Trophoblast cell (in vitro differentiated cells and primary cell): ENCODE measurements at regions not wholly inside any gene's neighbourhood (a gene's known extent, or its start where the extent isn't known, plus 50 kb on each side); places are given as distances from the start of the nearest gene placed in this dataset.

Experiments
- DNase-seq, 2 donors: peaks; one replicate each; pipeline ENCODE4 v3.0.0-alpha.2; 2016
- H2AFZ ChIP-seq: 2 replicates; pipeline ENCODE4 v1.6.1; 2013; ENCODE audit warnings: low read length, moderate library complexity, mild to moderate bottlenecking; ENCODE audit not compliant: insufficient read depth, poor library complexity
- H2AK5ac ChIP-seq: 2 replicates; pipeline ENCODE4 v1.6.1; 2013; ENCODE audit warnings: mild to moderate bottlenecking, low read length
- H2BK120ac ChIP-seq: 2 replicates; pipeline ENCODE4 v1.6.1; 2013; ENCODE audit warnings: low read length, mild to moderate bottlenecking, moderate library complexity; ENCODE audit not compliant: insufficient read depth, poor library complexity
- H2BK12ac ChIP-seq: 2 replicates; pipeline ENCODE4 v1.6.1; 2013; ENCODE audit warnings: mild to moderate bottlenecking, low read length, moderate library complexity
- H2BK5ac ChIP-seq: 2 replicates; pipeline ENCODE4 v1.6.1; 2013; ENCODE audit warnings: low read length, low read depth, moderate library complexity, mild to moderate bottlenecking; ENCODE audit not compliant: poor library complexity
- H3K14ac ChIP-seq: 2 replicates; pipeline ENCODE4 v1.6.1; 2013; ENCODE audit warnings: mild to moderate bottlenecking, low read length
- H3K18ac ChIP-seq: 2 replicates; pipeline ENCODE4 v1.6.1; 2013; ENCODE audit warnings: mild to moderate bottlenecking, low read length
- H3K23ac ChIP-seq: 2 replicates; pipeline ENCODE4 v1.6.1; 2013; ENCODE audit warnings: low read length
- H3K27ac ChIP-seq: 2 replicates; pipeline ENCODE4 v1.5.1; 2013; ENCODE audit warnings: low read depth, mild to moderate bottlenecking, inconsistent platforms, low read length, moderate library complexity
- H3K27me3 ChIP-seq: 2 replicates; pipeline ENCODE4 v1.6.1; 2013; ENCODE audit warnings: inconsistent platforms, mild to moderate bottlenecking, low read length, moderate library complexity; ENCODE audit not compliant: insufficient read depth
- H3K36me3 ChIP-seq, 2 experiments: 1 replicate in 1 of 2; 2 replicates in 1 of 2; pipeline ENCODE4 v1.6.1; 2013; ENCODE audit warnings: low read length in 2 of 2, mild to moderate bottlenecking in 2 of 2, moderate library complexity in 1 of 2; ENCODE audit not compliant: insufficient read depth in 2 of 2, control insufficient read depth in 1 of 2
- H3K4ac ChIP-seq: 2 replicates; pipeline ENCODE4 v1.6.1; 2013; ENCODE audit warnings: low read depth, mild to moderate bottlenecking, low read length, moderate library complexity
- H3K4me1 ChIP-seq, 2 experiments: 1 replicate in 1 of 2; 2 replicates in 1 of 2; pipeline ENCODE4 v1.6.1; 2013; ENCODE audit warnings: low read length in 2 of 2, mild to moderate bottlenecking in 2 of 2, moderate library complexity in 1 of 2; ENCODE audit not compliant: insufficient read depth in 2 of 2, control insufficient read depth in 1 of 2
- H3K4me2 ChIP-seq: 2 replicates; pipeline ENCODE4 v1.6.1; 2013; ENCODE audit warnings: inconsistent platforms, mild to moderate bottlenecking, low read length, moderate library complexity
- H3K4me3 ChIP-seq: 2 replicates; pipeline ENCODE4 v1.5.1; 2013; ENCODE audit warnings: mild to moderate bottlenecking, low read depth, low read length, inconsistent platforms
- H3K79me1 ChIP-seq: one replicate; pipeline ENCODE4 v1.6.1; 2013; ENCODE audit warnings: low read length
- H3K79me2 ChIP-seq: 2 replicates; pipeline ENCODE4 v1.6.1; 2013; ENCODE audit warnings: low read length, mild to moderate bottlenecking; ENCODE audit not compliant: control insufficient read depth, insufficient read depth, poor library complexity
- H3K9ac ChIP-seq: 2 replicates; pipeline ENCODE4 v1.6.1; 2013; ENCODE audit warnings: mild to moderate bottlenecking, low read length
- H3K9me3 ChIP-seq: 2 replicates; pipeline ENCODE4 v1.6.1; 2013; ENCODE audit warnings: low read depth, mild to moderate bottlenecking, control low read depth, inconsistent platforms, low read length; ENCODE audit not compliant: insufficient read depth
- H4K12ac ChIP-seq: 2 replicates; pipeline ENCODE4 v1.6.1; 2013; ENCODE audit warnings: low read depth, mild to moderate bottlenecking, low read length, moderate library complexity
- H4K8ac ChIP-seq: 2 replicates; pipeline ENCODE4 v1.6.1; 2013; ENCODE audit warnings: low read depth, mild to moderate bottlenecking, low read length, moderate library complexity
- H4K91ac ChIP-seq: one replicate; pipeline ENCODE4 v1.6.1; 2013; ENCODE audit warnings: low read depth, mild to moderate bottlenecking, low read length, moderate library complexity
- WGBS: extraction: QIAGEN DNeasy Blood & Tissue Kit; methylation state at CpG from one replicate; pipeline ENCODE4 v1.1.7; 2013; ENCODE audit warnings: missing lambda C conversion rate; ENCODE audit not compliant: insufficient read length, insufficient coverage; ENCODE audit errors: extremely low coverage; 5-methylcytosine and 5-hydroxymethylcytosine counted together

- H2BK120ac ChIP-seq, result no peak overlapping the region
- DNase-seq, result no peak
- no peak overlapping the region for H3K18ac ChIP-seq
- H3K79me2 ChIP-seq, result no peaks in the 10 kb centered on the region
- H3K27me3 ChIP-seq, result no peaks in the 10 kb centered on the region
- no peak overlapping the region for H4K8ac ChIP-seq
- no peak overlapping the region for H3K4me3 ChIP-seq
- H3K4me1 ChIP-seq, result peaks cover 9 to 17% of the 10 kb centered on the region in 2 experiments
- H3K27ac ChIP-seq, result no peak overlapping the region
- H3K14ac ChIP-seq, result no peak overlapping the region
- H3K9me3 ChIP-seq, result no peaks in the 10 kb centered on the region
- H2BK5ac ChIP-seq, result no peak overlapping the region
- H3K4ac ChIP-seq, result no peak overlapping the region
- no peak overlapping the region for H4K12ac ChIP-seq
- H2AK5ac ChIP-seq, result no peak overlapping the region
- no peak overlapping the region for H2BK12ac ChIP-seq
- H3K4me2 ChIP-seq, result no peak overlapping the region
- no peak overlapping the region for H3K23ac ChIP-seq
- no peak overlapping the region for H2AFZ ChIP-seq
- H3K36me3 ChIP-seq, result no peaks in the 10 kb centered on the region
- no CpG with 5 or more reads among the region's 2 CpGs for WGBS
- peaks cover 9% of the 10 kb centered on the region for H3K79me1 ChIP-seq
- H3K9ac ChIP-seq, result no peak overlapping the region
- H4K91ac ChIP-seq, result no peak overlapping the region
Measured at GRCh38 chr1:229213797-229214196, 57.1 kb upstream of the RAB4A start.

GRCh38 chr1:229217716-229218115, 53.2 kb upstream of the RAB4A start:
- no peaks in the 10 kb centered on the region for H3K27me3 ChIP-seq
- no peak overlapping the region for H4K12ac ChIP-seq
- H3K4ac ChIP-seq, result no peak overlapping the region
- no peaks in the 10 kb centered on the region for H3K79me2 ChIP-seq
- H3K4me3 ChIP-seq, result no peak overlapping the region
- H3K18ac ChIP-seq, result peak overlapping the region; percentile 15
- H2BK12ac ChIP-seq, result peak overlapping the region; percentile 23
- peak; percentile 77 for DNase-seq
- peak overlapping the region; percentile 29 for H4K91ac ChIP-seq
- no CpG with 5 or more reads among the region's 8 CpGs for WGBS
- H3K23ac ChIP-seq, result no peak overlapping the region
- peak overlapping the region; percentile 11 for H4K8ac ChIP-seq
- H3K4me1 ChIP-seq, result peaks cover 5 to 11% of the 10 kb centered on the region in 2 experiments
- no peak overlapping the region for H2BK5ac ChIP-seq
- H3K9ac ChIP-seq, result no peak overlapping the region
- H3K36me3 ChIP-seq, result no peaks in the 10 kb centered on the region
- no peak overlapping the region for H3K4me2 ChIP-seq
- H2BK120ac ChIP-seq, result no peak overlapping the region
- peaks cover 5% of the 10 kb centered on the region for H3K79me1 ChIP-seq
- peak overlapping the region; percentile 7 for H3K14ac ChIP-seq
- no peaks in the 10 kb centered on the region for H3K9me3 ChIP-seq
- no peak overlapping the region for H3K27ac ChIP-seq
- H2AK5ac ChIP-seq, result peak overlapping the region; percentile 34
- H2AFZ ChIP-seq, result no peak overlapping the region

GRCh38 chr1:229218612-229219025, 52.3 kb upstream of the RAB4A start:
- Histone ChIP-seq H3K27ac (no peak overlapping the region), H2BK120ac (no peak overlapping the region), H4K8ac (no peak overlapping the region), H3K79me2 (no peaks in the 10 kb centered on the region), H3K4me3 (no peak overlapping the region), H3K14ac (no peak overlapping the region), H3K4me1 (peaks cover 5 to 13% of the 10 kb centered on the region in 2 experiments), H3K4me2 (no peak overlapping the region), H3K18ac (no peak overlapping the region), H3K9me3 (no peaks in the 10 kb centered on the region), H4K91ac (no peak overlapping the region), H3K9ac (no peak overlapping the region), H4K12ac (no peak overlapping the region), H3K4ac (no peak overlapping the region), H3K79me1 (peaks cover 5% of the 10 kb centered on the region), H2BK12ac (no peak overlapping the region), H2AFZ (no peak overlapping the region), H2AK5ac (no peak overlapping the region), H2BK5ac (no peak overlapping the region), H3K23ac (no peak overlapping the region), H3K27me3 (no peaks in the 10 kb centered on the region), H3K36me3 (no peaks in the 10 kb centered on the region)
- no CpG with 5 or more reads among the region's 1 CpG for WGBS
- no peak for DNase-seq

GRCh38 chr1:229220163-229220846, 50.6 kb upstream of the RAB4A start:
- no peaks in the 10 kb centered on the region for H3K79me2 ChIP-seq
- no peak for DNase-seq
- no peak overlapping the region for H2BK120ac ChIP-seq
- H3K27ac ChIP-seq, result no peak overlapping the region
- 100% methylated on average over 1 of the region's 1 CpG for WGBS
- H3K23ac ChIP-seq, result peak overlapping the region; percentile 34
- H4K8ac ChIP-seq, result no peak overlapping the region
- no peak overlapping the region for H2BK12ac ChIP-seq
- H3K4me2 ChIP-seq, result no peak overlapping the region
- no peaks in the 10 kb centered on the region for H3K9me3 ChIP-seq
- no peak overlapping the region for H3K4ac ChIP-seq
- H3K18ac ChIP-seq, result no peak overlapping the region
- no peak overlapping the region for H3K9ac ChIP-seq
- no peak overlapping the region for H4K91ac ChIP-seq
- H3K27me3 ChIP-seq, result no peaks in the 10 kb centered on the region
- H3K79me1 ChIP-seq, result peaks cover 11% of the 10 kb centered on the region
- H3K36me3 ChIP-seq, result no peaks in the 10 kb centered on the region
- no peak overlapping the region for H4K12ac ChIP-seq
- H3K14ac ChIP-seq, result no peak overlapping the region
- H3K4me1 ChIP-seq, result peaks cover 12 to 25% of the 10 kb centered on the region in 2 experiments
- no peak overlapping the region for H2AK5ac ChIP-seq
- H3K4me3 ChIP-seq, result no peak overlapping the region
- H2AFZ ChIP-seq, result no peak overlapping the region
- H2BK5ac ChIP-seq, result no peak overlapping the region
